GM12878 (cell line): ENCODE measurements at regions not wholly inside any gene's neighbourhood (a gene's known extent, or its start where the extent isn't known, plus 50 kb on each side); places are given as distances from the start of the nearest gene placed in this dataset.

Source experiments
- ATAC-seq: fragments of 200-7000 bp; cut with Tn5 transposase; 3 replicates; pipeline ENCODE4 v1.9.1; 2020; ENCODE audit warnings: mild to moderate bottlenecking, moderate library complexity
- BruUV-seq: library from RNA; stranded (reverse); fragments of 400-500 nt; replicated peaks from 2 replicates; lab custom pipeline; 2021; lab: Mats Ljungman, UMichigan
- CTCF ChIA-PET: fragments of 300-600 bp; sonication (Branson Sonifier 250); formaldehyde crosslinking; extraction: SDS; loops from one replicate; lab custom pipeline; 2021; ENCODE audit warnings: inconsistent platforms; lab: Yijun Ruan, JAX
- POLR2A ChIA-PET: fragments of 350-600 bp; formaldehyde crosslinking; extraction: SDS; loops from one replicate; lab custom pipeline; 2021; ENCODE audit warnings: inconsistent platforms; lab: Charles Lee
- RAD21 ChIA-PET: fragments of 300-600 bp; sonication (Branson Sonifier 250); formaldehyde crosslinking; loops from one replicate; lab custom pipeline; 2023; ENCODE audit warnings: antibody characterized with exemption; ENCODE audit not compliant: unreplicated experiment; lab: Charles Lee
- SMC1A ChIA-PET: fragments of 300-600 bp; sonication (Branson Sonifier 250); formaldehyde crosslinking; loops from one replicate; lab custom pipeline; 2023; ENCODE audit not compliant: unreplicated experiment, uncharacterized antibody; lab: Charles Lee
- DNase-seq: peaks from one replicate; pipeline ENCODE4 v3.0.0-alpha.2; 2011; ENCODE audit warnings: low read depth, low spot score
- FAIRE-seq: peaks from 3 replicates; lab custom pipeline; 2011; peaks lifted over from hg19 to GRCh38; lab: Jason Lieb, UNC
- H2AFZ ChIP-seq: 2 replicates; pipeline ENCODE4 v1.6.0; 2011; ENCODE audit warnings: low read depth, low read length, control low read depth; ENCODE audit not compliant: control insufficient read depth
- H3K27ac ChIP-seq: 2 replicates; pipeline ENCODE4 v1.5.1; 2011; ENCODE audit warnings: control low read depth; ENCODE audit not compliant: control insufficient read depth, insufficient read depth
- H3K27me3 ChIP-seq, 2 experiments: replicated peaks in 1 of 2; 2 replicates each; pipeline versions ENCODE4 v1.6.0 to v1.6.1; 2011; ENCODE audit warnings: low read length in 1 of 2; ENCODE audit not compliant: control insufficient read depth in 2 of 2, insufficient read depth in 2 of 2
- H3K36me3 ChIP-seq, 2 experiments: 2 replicates each; pipeline ENCODE4 v1.5.1; 2011; ENCODE audit warnings: low read length in 1 of 2; ENCODE audit not compliant: control insufficient read depth in 2 of 2, insufficient read depth in 2 of 2
- H3K4me1 ChIP-seq: 2 replicates; pipeline ENCODE4 v1.6.1; 2011; ENCODE audit warnings: mild to moderate bottlenecking, low read length, moderate library complexity, mixed read lengths; ENCODE audit not compliant: control insufficient read depth, insufficient read depth
- H3K4me2 ChIP-seq: 2 replicates; pipeline ENCODE4 v1.6.0; 2011; ENCODE audit warnings: control low read depth; ENCODE audit not compliant: control insufficient read depth, insufficient read depth
- H3K4me3 ChIP-seq: fragments of 200-600 bp; sonication (generic); 2 replicates; pipeline ENCODE4 v1.5.1; 2016
- H3K79me2 ChIP-seq: 2 replicates; pipeline ENCODE4 v1.6.0; 2011; ENCODE audit warnings: low read length; ENCODE audit not compliant: control insufficient read depth, insufficient read depth
- H3K9ac ChIP-seq: 2 replicates; pipeline ENCODE4 v1.8.0; 2011; ENCODE audit warnings: low read length, control low read depth, mixed read lengths; ENCODE audit not compliant: control insufficient read depth, insufficient read depth
- H3K9me3 ChIP-seq: replicated peaks from 3 replicates; pipeline ENCODE4 v1.5.1; 2011; ENCODE audit warnings: mild to moderate bottlenecking, low read length; ENCODE audit not compliant: control insufficient read depth, insufficient read depth
- H4K20me1 ChIP-seq: 2 replicates; pipeline ENCODE4 v1.6.0; 2011; ENCODE audit not compliant: control insufficient read depth, insufficient read depth
- CREB1 ChIP-seq: IDR thresholded peaks from 2 replicates; pipeline ENCODE4 v1.6.1; 2012; ENCODE audit warnings: low read depth, mild to moderate bottlenecking, inconsistent platforms
- NFYB ChIP-seq: IDR thresholded peaks from 2 replicates; pipeline ENCODE4 v1.6.1; 2011; ENCODE audit warnings: low read depth, mild to moderate bottlenecking, low read length, improper control_type of control experiment, moderate library complexity; ENCODE audit not compliant: insufficient read depth
- ZNF217 ChIP-seq: fragments of 450-650 bp; IDR thresholded peaks from 2 replicates; pipeline ENCODE4 v1.6.1; 2017; ENCODE audit warnings: antibody characterized with exemption, mild to moderate bottlenecking
- ZNF384 ChIP-seq: IDR thresholded peaks from 2 replicates; pipeline ENCODE4 v1.6.1; 2012; ENCODE audit warnings: low read depth, mild to moderate bottlenecking, low read length, improper control_type of control experiment, borderline replicate concordance
- WGBS: methylation state at CpG from one replicate; pipeline ENCODE4 v1.1.6; 2016; ENCODE audit warnings: low lambda C conversion rate; ENCODE audit not compliant: insufficient replicate concordance, insufficient coverage; ENCODE audit errors: missing lambda C conversion rate; 5-methylcytosine and 5-hydroxymethylcytosine counted together
- in situ Hi-C: fragments of 300-500 bp; cut with MboI; formaldehyde crosslinking; loops from 9 replicates; pipeline ENCODE4 v1.14.3; 2018; ENCODE audit warnings: mixed read lengths
- intact Hi-C: fragments of 100-400 bp; cut with micrococcal nuclease; formaldehyde crosslinking; loops from one replicate; pipeline ENCODE4 v1.14.2; 2022; ENCODE audit not compliant: unreplicated experiment
- TF ChIP-seq, protein P1 (sequence below): IDR thresholded peaks from 2 replicates; pipeline ENCODE4 v1.6.1; 2011; ENCODE audit warnings: borderline replicate concordance, low read depth, mild to moderate bottlenecking, moderate library complexity, mixed read lengths, low read length; ENCODE audit not compliant: insufficient read depth; ENCODE audit errors: extremely low read length
- TF ChIP-seq, protein P2 (sequence below): IDR thresholded peaks from 2 replicates; pipeline ENCODE4 v1.6.1; 2012; ENCODE audit warnings: low read depth, low read length, improper control_type of control experiment
- TF ChIP-seq, protein P3 (sequence below): fragments of 150-350 bp; IDR thresholded peaks from 2 replicates; pipeline ENCODE4 v1.6.1; 2016; ENCODE audit warnings: low read depth, low read length

DNA sequence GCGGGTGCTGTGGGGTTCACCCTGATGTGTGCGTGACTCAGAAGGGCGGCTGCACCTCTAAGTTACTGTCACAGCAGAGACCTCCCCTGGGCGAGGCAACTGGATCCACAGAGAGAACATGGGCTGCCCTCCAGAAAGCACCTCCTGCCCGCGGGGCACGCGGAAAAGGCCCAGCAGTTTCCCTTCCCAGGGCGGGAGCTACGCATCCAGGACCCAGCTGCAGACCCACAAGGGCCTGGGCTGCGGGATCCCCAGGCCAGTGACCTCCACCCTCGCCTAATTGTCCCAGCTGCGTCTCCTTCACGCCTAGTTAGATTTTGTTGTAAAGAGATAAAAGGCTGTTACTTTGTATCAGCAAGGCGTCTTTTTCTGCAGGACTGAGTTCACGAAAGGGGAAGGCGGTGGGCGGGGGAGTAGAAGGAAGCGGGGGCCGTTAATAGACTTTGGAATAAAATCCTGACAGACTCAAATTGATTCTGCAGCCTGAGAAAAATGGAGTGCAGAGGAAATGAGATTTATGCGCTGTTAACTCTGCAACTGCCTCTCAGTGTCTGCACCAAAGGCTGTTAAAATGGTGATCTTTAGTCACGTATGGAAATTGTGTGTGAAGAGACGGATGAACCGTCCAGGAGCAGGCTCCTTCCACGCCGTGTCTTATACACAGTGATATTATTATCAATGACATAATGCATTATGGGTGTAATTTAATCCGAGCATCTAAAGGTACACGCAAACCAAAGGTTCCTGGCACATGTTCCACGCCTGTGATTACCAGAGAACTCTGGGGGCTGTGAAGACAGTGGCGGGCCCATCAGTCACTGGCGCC lies 65.9 kb upstream of the FBRSL1 start:
- intact Hi-C loops = no loop called here
- DNase-seq (no peak), FAIRE-seq (no peak), ATAC-seq (no peak)
- SMC1A ChIA-PET = no interaction called here
- no peak overlapping the region for H3K4me2 ChIP-seq
- no peaks in the 10 kb centered on the region for H3K9me3 ChIP-seq
- TF ChIP-seq CREB1 = no peak
- TF ChIP-seq, all 136 proteins: peak for 0
- in situ Hi-C loops = no loop called here
- H3K9ac ChIP-seq = no peak overlapping the region
- H3K4me3 ChIP-seq = no peak overlapping the region
- no peak overlapping the region for H2AFZ ChIP-seq
- ChIA-PET CTCF (no interaction called here), POLR2A (no interaction called here), RAD21 (no interaction called here)
- BruUV-seq = no TSS peak
- peaks cover 4% of the 10 kb centered on the region for H3K4me1 ChIP-seq
- no peak overlapping the region for H3K27ac ChIP-seq
- WGBS = 59% methylated on average over 29 of the region's 31 CpGs
- no peaks in the 10 kb centered on the region for H3K79me2 ChIP-seq
- H3K27me3 ChIP-seq = 0 out of 4 replicates have a peak, but pooled peaks cover 0 to 3% of the 10 kb centered on the region in 2 experiments
- H3K36me3 ChIP-seq = no peaks in the 10 kb centered on the region
- no peaks in the 10 kb centered on the region for H4K20me1 ChIP-seq

DNA sequence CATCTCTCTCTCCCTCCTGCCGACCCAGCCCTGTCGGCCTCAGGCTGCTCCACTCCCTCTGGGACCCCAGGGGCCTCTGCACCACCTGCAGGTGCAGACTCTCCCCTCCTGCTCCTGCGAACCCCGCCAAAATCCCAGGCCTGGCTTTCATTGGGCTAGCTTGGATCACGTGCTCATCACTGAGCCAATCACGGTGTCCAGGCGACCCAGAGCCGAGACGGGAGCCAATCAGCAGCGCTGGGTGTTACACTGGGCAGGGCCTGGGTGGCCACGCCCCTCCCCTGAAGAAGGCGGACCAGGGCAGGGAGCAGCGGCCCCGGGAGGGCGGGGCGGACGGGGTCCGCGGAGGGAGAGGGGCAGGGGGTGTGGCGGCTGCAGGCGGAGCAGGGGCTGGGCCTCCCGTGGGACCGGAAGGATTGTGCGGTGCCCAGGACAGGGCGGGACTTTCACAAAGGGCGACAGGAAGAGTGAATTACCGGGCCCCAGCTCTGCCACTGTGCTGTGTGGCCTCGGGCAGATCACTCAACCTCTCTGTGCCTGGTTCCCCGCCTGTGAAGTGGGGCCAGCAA lies 66.6 kb upstream of the FBRSL1 start:
- in situ Hi-C loops (no loop called here), intact Hi-C loops (no loop called here)
- TF ChIP-seq, protein P1, sequence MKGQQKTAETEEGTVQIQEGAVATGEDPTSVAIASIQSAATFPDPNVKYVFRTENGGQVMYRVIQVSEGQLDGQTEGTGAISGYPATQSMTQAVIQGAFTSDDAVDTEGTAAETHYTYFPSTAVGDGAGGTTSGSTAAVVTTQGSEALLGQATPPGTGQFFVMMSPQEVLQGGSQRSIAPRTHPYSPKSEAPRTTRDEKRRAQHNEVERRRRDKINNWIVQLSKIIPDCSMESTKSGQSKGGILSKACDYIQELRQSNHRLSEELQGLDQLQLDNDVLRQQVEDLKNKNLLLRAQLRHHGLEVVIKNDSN = peak; percentile 46
- TF ChIP-seq ZNF384 (no peak), ZNF217 (no peak), NFYB (peak; percentile 79)
- TF ChIP-seq, protein P2, sequence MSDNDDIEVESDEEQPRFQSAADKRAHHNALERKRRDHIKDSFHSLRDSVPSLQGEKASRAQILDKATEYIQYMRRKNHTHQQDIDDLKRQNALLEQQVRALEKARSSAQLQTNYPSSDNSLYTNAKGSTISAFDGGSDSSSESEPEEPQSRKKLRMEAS = no peak
- TF ChIP-seq, protein P3, sequence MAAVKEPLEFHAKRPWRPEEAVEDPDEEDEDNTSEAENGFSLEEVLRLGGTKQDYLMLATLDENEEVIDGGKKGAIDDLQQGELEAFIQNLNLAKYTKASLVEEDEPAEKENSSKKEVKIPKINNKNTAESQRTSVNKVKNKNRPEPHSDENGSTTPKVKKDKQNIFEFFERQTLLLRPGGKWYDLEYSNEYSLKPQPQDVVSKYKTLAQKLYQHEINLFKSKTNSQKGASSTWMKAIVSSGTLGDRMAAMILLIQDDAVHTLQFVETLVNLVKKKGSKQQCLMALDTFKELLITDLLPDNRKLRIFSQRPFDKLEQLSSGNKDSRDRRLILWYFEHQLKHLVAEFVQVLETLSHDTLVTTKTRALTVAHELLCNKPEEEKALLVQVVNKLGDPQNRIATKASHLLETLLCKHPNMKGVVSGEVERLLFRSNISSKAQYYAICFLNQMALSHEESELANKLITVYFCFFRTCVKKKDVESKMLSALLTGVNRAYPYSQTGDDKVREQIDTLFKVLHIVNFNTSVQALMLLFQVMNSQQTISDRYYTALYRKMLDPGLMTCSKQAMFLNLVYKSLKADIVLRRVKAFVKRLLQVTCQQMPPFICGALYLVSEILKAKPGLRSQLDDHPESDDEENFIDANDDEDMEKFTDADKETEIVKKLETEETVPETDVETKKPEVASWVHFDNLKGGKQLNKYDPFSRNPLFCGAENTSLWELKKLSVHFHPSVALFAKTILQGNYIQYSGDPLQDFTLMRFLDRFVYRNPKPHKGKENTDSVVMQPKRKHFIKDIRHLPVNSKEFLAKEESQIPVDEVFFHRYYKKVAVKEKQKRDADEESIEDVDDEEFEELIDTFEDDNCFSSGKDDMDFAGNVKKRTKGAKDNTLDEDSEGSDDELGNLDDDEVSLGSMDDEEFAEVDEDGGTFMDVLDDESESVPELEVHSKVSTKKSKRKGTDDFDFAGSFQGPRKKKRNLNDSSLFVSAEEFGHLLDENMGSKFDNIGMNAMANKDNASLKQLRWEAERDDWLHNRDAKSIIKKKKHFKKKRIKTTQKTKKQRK = no peak
- H3K79me2 ChIP-seq = no peaks in the 10 kb centered on the region
- H3K9me3 ChIP-seq = no peaks in the 10 kb centered on the region
- H3K27ac ChIP-seq = no peak overlapping the region
- DNase-seq = no peak
- no peak overlapping the region for H3K4me3 ChIP-seq
- ChIA-PET CTCF (no interaction called here), SMC1A (no interaction called here), POLR2A (no interaction called here), RAD21 (no interaction called here)
- peak; percentile 54; the same call in 2 of the 3 replicates for ATAC-seq
- no peaks in the 10 kb centered on the region for H3K36me3 ChIP-seq
- H3K4me2 ChIP-seq = no peak overlapping the region
- 0 out of 4 replicates have a peak, but pooled peaks cover 0 to 3% of the 10 kb centered on the region in 2 experiments for H3K27me3 ChIP-seq
- H2AFZ ChIP-seq = no peak overlapping the region
- no peak for FAIRE-seq
- H3K4me1 ChIP-seq = no peaks in the 10 kb centered on the region
- no peaks in the 10 kb centered on the region for H4K20me1 ChIP-seq
- 75% methylated on average over 24 of the region's 29 CpGs for WGBS
- no TSS peak for BruUV-seq
- H3K9ac ChIP-seq = no peak overlapping the region
